ENCODE measurements at regions not wholly inside any gene's neighbourhood (a gene's known extent, or its start where the extent isn't known, plus 50 kb on each side); places are given as distances from the start of the nearest gene placed in this dataset.

DNA sequence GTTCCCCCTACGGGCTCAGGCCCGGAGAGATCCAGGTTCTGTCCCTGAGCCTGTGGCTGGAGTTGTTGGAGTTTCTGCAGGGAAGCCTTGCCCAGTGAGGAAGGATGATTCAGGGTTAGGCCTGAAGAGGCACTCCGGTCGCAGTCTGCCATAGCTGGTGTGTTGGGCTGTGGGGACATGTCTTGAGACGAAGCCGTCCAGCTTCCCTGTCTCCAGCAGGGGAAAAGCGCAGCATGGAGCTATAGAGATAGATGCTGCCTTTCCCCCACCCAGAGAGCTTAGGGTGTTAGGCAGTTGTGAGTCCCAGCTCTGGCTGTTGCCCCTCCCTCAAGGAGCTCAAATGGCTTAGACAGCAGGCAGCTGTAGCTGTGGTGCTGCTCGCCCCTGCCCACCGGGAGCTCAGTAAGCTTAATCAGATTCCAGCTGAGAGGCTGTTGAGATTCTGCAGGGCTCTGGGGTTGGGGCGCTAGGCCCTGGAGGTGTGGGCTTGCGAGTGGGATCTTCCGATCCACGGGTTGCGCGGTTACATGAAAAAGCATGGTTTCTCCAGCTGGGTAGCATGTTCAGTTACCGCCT is 103.9 kb downstream of the PMAIP1 start:
- Mint-ChIP-seq H3K27me3 (ENCODE audit: unreplicated experiment) (peaks cover 51% of the 10 kb centered on the region), H3K9me3 (ENCODE audit: unreplicated experiment) (peaks cover 16% of the 10 kb centered on the region), H3K4me3 (ENCODE audit: unreplicated experiment) (no peak overlapping the region), H3K4me1 (ENCODE audit: unreplicated experiment) (peaks cover 10% of the 10 kb centered on the region), H3K36me3 (ENCODE audit: unreplicated experiment) (peaks cover 6% of the 10 kb centered on the region), H3K27ac (ENCODE audit: unreplicated experiment) (no peak overlapping the region)
- TF ChIP-seq, protein P1, sequence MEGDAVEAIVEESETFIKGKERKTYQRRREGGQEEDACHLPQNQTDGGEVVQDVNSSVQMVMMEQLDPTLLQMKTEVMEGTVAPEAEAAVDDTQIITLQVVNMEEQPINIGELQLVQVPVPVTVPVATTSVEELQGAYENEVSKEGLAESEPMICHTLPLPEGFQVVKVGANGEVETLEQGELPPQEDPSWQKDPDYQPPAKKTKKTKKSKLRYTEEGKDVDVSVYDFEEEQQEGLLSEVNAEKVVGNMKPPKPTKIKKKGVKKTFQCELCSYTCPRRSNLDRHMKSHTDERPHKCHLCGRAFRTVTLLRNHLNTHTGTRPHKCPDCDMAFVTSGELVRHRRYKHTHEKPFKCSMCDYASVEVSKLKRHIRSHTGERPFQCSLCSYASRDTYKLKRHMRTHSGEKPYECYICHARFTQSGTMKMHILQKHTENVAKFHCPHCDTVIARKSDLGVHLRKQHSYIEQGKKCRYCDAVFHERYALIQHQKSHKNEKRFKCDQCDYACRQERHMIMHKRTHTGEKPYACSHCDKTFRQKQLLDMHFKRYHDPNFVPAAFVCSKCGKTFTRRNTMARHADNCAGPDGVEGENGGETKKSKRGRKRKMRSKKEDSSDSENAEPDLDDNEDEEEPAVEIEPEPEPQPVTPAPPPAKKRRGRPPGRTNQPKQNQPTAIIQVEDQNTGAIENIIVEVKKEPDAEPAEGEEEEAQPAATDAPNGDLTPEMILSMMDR (IDR thresholded peaks at IDR 0.05): no peak
- no peak for DNase-seq (ENCODE audit: extremely low spot score, unreplicated experiment)

DNA sequence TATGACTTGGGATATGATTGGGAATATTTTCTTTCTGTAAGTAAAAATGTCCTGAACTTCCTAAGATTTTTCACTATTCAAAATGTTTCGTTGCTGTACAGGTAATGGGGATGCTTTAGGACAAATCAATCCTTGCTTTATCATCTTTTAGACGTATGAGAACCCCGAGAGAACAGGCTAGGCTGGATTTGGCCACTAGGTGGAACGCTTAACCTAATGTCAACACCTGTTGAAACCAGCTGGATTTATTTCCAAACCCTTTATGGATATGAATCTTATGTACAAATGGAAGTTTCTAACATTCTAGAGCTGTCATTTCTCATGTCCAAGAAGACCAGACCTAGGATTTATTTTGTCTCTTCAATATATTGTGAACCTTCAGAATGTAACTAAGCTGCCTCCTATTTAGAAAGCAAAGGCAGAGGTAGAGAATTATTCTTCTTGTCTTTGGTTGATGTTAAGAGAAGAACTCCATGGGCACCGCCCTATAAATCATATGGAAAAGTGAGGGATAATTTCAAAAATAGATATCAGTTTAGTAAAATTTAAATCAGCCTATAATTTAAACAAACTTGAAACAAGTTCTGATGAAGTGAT is 96.7 kb downstream of the PMAIP1 start:
- no peak for DNase-seq (ENCODE audit: extremely low spot score, unreplicated experiment)
- Mint-ChIP-seq H3K36me3 (ENCODE audit: unreplicated experiment) (peaks cover 4% of the 10 kb centered on the region), H3K27me3 (ENCODE audit: unreplicated experiment) (peaks cover 68% of the 10 kb centered on the region), H3K27ac (ENCODE audit: unreplicated experiment) (no peak overlapping the region), H3K4me1 (ENCODE audit: unreplicated experiment) (no peaks in the 10 kb centered on the region), H3K9me3 (ENCODE audit: unreplicated experiment) (peaks cover 5% of the 10 kb centered on the region), H3K4me3 (ENCODE audit: unreplicated experiment) (no peak overlapping the region)
- TF ChIP-seq, protein P1 (IDR thresholded peaks at IDR 0.05): peak; percentile 79

DNA sequence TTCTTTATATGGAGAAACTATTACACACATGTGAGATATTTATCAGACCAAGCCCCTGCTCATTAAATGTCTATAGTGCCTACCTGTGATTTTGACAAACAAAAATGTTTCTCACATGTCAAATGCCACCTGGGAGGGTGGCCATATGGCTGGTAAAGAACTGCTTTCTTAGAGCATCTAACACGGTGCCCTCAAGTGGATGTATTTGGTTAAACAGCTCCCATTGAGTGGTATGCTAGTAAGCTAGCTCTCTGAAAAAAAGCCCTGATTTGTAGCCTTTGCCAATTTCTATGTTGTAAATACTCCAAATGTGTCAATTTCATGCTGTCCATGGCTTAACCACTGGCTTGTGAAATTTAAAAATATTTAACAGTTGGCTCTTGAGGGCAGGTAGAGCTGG is 94.6 kb downstream of the PMAIP1 start:
- no peak overlapping the region for H3K27ac Mint-ChIP-seq (ENCODE audit: unreplicated experiment)
- H3K4me1 Mint-ChIP-seq (ENCODE audit: unreplicated experiment): no peaks in the 10 kb centered on the region
- peaks cover 69% of the 10 kb centered on the region for H3K27me3 Mint-ChIP-seq (ENCODE audit: unreplicated experiment)
- H3K4me3 Mint-ChIP-seq (ENCODE audit: unreplicated experiment): no peak overlapping the region
- H3K9me3 Mint-ChIP-seq (ENCODE audit: unreplicated experiment): no peaks in the 10 kb centered on the region
- TF ChIP-seq, protein P1 (IDR thresholded peaks at IDR 0.05): peak; percentile 26
- H3K36me3 Mint-ChIP-seq (ENCODE audit: unreplicated experiment): no peaks in the 10 kb centered on the region
- DNase-seq (ENCODE audit: extremely low spot score, unreplicated experiment): no peak

DNA sequence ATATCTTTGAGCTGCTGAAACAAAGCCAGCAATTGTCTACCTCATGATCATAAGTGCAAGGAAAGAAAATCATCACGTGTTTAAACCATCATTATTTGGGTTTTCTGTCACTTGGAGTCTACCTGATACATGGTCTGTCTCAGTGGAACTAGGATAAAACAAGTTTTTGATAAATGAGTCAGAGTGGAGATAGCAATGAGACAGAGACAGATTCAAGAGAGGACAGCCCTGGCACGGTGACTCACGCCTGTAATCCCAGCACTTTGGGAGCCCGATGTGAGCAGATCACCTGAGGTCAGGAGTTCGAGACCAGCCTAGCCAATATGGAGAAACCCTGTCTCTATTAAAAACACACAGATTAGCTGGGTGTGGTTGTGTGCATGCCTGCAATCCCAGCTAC is 93.8 kb downstream of the PMAIP1 start:
- Mint-ChIP-seq H3K36me3 (ENCODE audit: unreplicated experiment) (no peaks in the 10 kb centered on the region), H3K9me3 (ENCODE audit: unreplicated experiment) (no peaks in the 10 kb centered on the region), H3K4me1 (ENCODE audit: unreplicated experiment) (no peaks in the 10 kb centered on the region), H3K27ac (ENCODE audit: unreplicated experiment) (no peak overlapping the region), H3K27me3 (ENCODE audit: unreplicated experiment) (peaks cover 67% of the 10 kb centered on the region), H3K4me3 (ENCODE audit: unreplicated experiment) (no peak overlapping the region)
- DNase-seq (ENCODE audit: extremely low spot score, unreplicated experiment): no peak
- TF ChIP-seq, protein P1 (IDR thresholded peaks at IDR 0.05): no peak

DNA sequence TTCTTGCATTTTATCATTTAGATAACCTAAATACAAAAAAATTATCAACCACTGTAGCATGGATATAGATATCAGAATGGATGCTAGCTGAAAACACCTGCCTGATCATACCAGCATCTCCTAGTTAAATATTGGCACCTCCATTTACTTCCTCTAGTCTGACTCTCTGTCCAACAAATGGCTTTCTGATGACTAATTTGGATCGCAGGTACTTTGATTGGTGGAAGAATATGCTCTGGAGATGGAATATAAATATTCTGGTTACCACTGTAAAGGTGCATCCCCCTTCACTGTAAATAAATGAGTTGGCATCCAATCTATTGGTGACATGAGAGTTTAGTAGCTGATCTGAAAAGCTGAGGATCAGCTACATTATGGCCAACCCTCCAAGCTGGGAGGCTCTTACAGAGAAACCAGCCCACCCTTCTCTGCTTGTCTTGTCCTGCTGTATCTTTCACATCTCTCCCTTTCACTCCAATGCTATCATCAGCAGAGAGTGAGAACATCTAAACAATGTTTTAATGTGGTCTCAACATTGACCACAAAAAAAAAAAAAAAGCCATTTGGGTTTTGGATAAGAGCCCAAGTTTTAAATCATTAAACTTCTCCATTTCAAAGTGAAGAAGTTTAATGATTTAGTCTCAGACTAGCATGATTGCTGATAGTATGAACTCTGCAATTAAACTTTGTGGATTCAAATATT is 90.5 kb downstream of the PMAIP1 start:
- H3K4me3 Mint-ChIP-seq (ENCODE audit: unreplicated experiment): no peak overlapping the region
- H3K27me3 Mint-ChIP-seq (ENCODE audit: unreplicated experiment): peaks cover 59% of the 10 kb centered on the region
- H3K27ac Mint-ChIP-seq (ENCODE audit: unreplicated experiment): no peak overlapping the region
- H3K9me3 Mint-ChIP-seq (ENCODE audit: unreplicated experiment): no peaks in the 10 kb centered on the region
- DNase-seq (ENCODE audit: extremely low spot score, unreplicated experiment): no peak
- peaks cover 2% of the 10 kb centered on the region for H3K4me1 Mint-ChIP-seq (ENCODE audit: unreplicated experiment)
- TF ChIP-seq, protein P1 (IDR thresholded peaks at IDR 0.05): no peak
- no peaks in the 10 kb centered on the region for H3K36me3 Mint-ChIP-seq (ENCODE audit: unreplicated experiment)
